IMR-90 (cell line): ENCODE measurements at regions not wholly inside any gene's neighbourhood (a gene's known extent, or its start where the extent isn't known, plus 50 kb on each side); places are given as distances from the start of the nearest gene placed in this dataset.

Experiments used
- CTCF ChIP-seq: conservative IDR thresholded peaks from 2 replicates; pipeline ENCODE4 v1.5.1; 2012; ENCODE audit warnings: mild to moderate bottlenecking, low read depth, low read length, improper control_type of control experiment
- MAFK ChIP-seq: IDR thresholded peaks from 2 replicates; pipeline ENCODE4 v1.6.1; 2012; ENCODE audit warnings: low read depth, low read length, improper control_type of control experiment
- MAZ ChIP-seq: IDR thresholded peaks from 2 replicates; pipeline ENCODE4 v1.6.1; 2012; ENCODE audit warnings: low read depth, mild to moderate bottlenecking, low read length, improper control_type of control experiment, moderate library complexity, borderline replicate concordance
- MXI1 ChIP-seq: IDR thresholded peaks from 2 replicates; pipeline ENCODE4 v1.6.1; 2012; ENCODE audit warnings: low read depth, mild to moderate bottlenecking, low read length, moderate library complexity, borderline replicate concordance
- POLR2A ChIP-seq: IDR thresholded peaks from 2 replicates; pipeline ENCODE4 v1.6.1; 2012; ENCODE audit warnings: mild to moderate bottlenecking, low read depth, low read length
- RAD21 ChIP-seq: IDR thresholded peaks from 2 replicates; pipeline ENCODE4 v1.6.1; 2012; ENCODE audit warnings: low read length, improper control_type of control experiment
- RCOR1 ChIP-seq: IDR thresholded peaks from 2 replicates; pipeline ENCODE4 v1.6.1; 2012; ENCODE audit warnings: mild to moderate bottlenecking, low read length, improper control_type of control experiment; ENCODE audit not compliant: insufficient replicate concordance
- RFX5 ChIP-seq: IDR thresholded peaks from 2 replicates; pipeline ENCODE4 v1.8.0; 2012; ENCODE audit warnings: low read depth, mild to moderate bottlenecking, low read length, moderate library complexity
- SMC3 ChIP-seq: fragments of 150-350 bp; IDR thresholded peaks from 2 replicates; pipeline ENCODE4 v1.6.1; 2016; ENCODE audit warnings: low read depth, mild to moderate bottlenecking, antibody characterized with exemption, low read length, moderate library complexity
- TF ChIP-seq, protein P1 (sequence below): fragments of 150-350 bp; IDR thresholded peaks from 2 replicates; pipeline ENCODE4 v1.6.1; 2016; ENCODE audit warnings: low read depth, mild to moderate bottlenecking, low read length, moderate library complexity, borderline replicate concordance
- TF ChIP-seq, protein P2 (sequence below): fragments of 150-350 bp; IDR thresholded peaks from 2 replicates; pipeline ENCODE4 v1.6.1; 2017; ENCODE audit warnings: mild to moderate bottlenecking, antibody characterized with exemption, low read length, low read depth

DNA sequence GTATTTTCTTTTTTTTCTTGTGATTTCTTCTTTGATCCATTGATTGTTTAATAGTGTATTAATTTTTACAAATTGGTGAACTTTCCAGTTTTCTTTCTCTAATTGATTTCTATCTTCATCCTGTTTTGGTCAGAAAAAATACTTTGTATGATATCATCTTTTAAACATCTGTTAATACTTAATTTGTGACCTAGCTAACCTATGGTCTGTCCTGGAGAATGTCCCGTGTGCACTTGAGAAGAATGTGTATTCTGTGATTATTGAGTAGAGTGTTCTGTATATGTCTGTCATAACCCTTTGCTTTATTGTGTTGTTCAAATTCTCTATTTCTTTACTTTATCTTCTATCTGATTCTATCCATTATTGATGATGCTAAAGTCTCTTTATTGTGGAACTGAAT is 65.8 kb upstream of the ZEB1 start:
- no peak for TF ChIP-seq RCOR1
- no peak for TF ChIP-seq MAFK
- TF ChIP-seq CTCF, result no peak
- TF ChIP-seq POLR2A, result no peak
- TF ChIP-seq RFX5, result no peak
- no peak for TF ChIP-seq MAZ
- TF ChIP-seq, protein P1, sequence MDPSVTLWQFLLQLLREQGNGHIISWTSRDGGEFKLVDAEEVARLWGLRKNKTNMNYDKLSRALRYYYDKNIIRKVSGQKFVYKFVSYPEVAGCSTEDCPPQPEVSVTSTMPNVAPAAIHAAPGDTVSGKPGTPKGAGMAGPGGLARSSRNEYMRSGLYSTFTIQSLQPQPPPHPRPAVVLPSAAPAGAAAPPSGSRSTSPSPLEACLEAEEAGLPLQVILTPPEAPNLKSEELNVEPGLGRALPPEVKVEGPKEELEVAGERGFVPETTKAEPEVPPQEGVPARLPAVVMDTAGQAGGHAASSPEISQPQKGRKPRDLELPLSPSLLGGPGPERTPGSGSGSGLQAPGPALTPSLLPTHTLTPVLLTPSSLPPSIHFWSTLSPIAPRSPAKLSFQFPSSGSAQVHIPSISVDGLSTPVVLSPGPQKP, result no peak
- TF ChIP-seq MXI1, result no peak
- TF ChIP-seq RAD21, result no peak
- TF ChIP-seq SMC3, result no peak
- TF ChIP-seq, protein P2, sequence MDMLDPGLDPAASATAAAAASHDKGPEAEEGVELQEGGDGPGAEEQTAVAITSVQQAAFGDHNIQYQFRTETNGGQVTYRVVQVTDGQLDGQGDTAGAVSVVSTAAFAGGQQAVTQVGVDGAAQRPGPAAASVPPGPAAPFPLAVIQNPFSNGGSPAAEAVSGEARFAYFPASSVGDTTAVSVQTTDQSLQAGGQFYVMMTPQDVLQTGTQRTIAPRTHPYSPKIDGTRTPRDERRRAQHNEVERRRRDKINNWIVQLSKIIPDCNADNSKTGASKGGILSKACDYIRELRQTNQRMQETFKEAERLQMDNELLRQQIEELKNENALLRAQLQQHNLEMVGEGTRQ, result no peak
